ENCODE measurements at regions not wholly inside any gene's neighbourhood (a gene's known extent, or its start where the extent isn't known, plus 50 kb on each side); places are given as distances from the start of the nearest gene placed in this dataset.

GRCh38 chr13:107644136-107644535 lies 571.2 kb downstream of the LIG4 start (continued):
- TF ChIP-seq ZNF512 (tag; IDR thresholded peaks at IDR 0.05): no peak
- no peak for TF ChIP-seq E2F8 (IDR thresholded peaks at IDR 0.05; ENCODE audit: low read depth, partially characterized antibody)
- TF ChIP-seq ZNF551 (CRISPR knock-in tag; IDR thresholded peaks at IDR 0.05): no peak

- no peaks in the 10 kb centered on the region for H4K20me1 ChIP-seq (replicated peaks; ENCODE audit: control insufficient read depth, insufficient read depth, low read length)
- ChIA-PET POLR2A (no interaction called here), CTCF (ENCODE audit: low intra/inter-chr PET ratio) (no interaction called here)
- DNase-seq (ENCODE audit: extremely low read depth in 1 of 4, low spot score in 3 of 4) (no peak), FAIRE-seq (no peak), ATAC-seq (no peak)
- no peak overlapping the region for H3K9ac ChIP-seq (ENCODE audit: insufficient read depth in 1 of 2, low read depth in 2 of 2, low read length in 2 of 2)
- no peak overlapping the region for H3K4me3 ChIP-seq
- BruUV-seq (replicated peaks): no TSS peak
- H3K36me3 ChIP-seq (ENCODE audit: control insufficient read depth, insufficient read depth, low read length): no peaks in the 10 kb centered on the region
- no peaks in the 10 kb centered on the region for H3K9me1 ChIP-seq (ENCODE audit: control insufficient read depth, insufficient read depth, low read length)
- H3K4me2 ChIP-seq (ENCODE audit: insufficient read depth, low read length): no peak overlapping the region
- H3K27me3 ChIP-seq (ENCODE audit: control insufficient read depth in 2 of 2, insufficient read depth in 2 of 2, low read length in 2 of 2): no peaks in the 10 kb centered on the region
- no peak overlapping the region for H2AFZ ChIP-seq (ENCODE audit: low read depth, low read length)
- no peaks in the 10 kb centered on the region for H3K4me1 ChIP-seq (replicated peaks in 1 of 2; ENCODE audit: control insufficient read depth in 2 of 2, insufficient read depth in 2 of 2, low read length in 2 of 2)
- H3K27ac ChIP-seq (ENCODE audit: extremely low read depth, low read depth, low read length): no peak overlapping the region
- 0% methylated on average over 1 of the region's 1 CpG for WGBS (ENCODE audit: insufficient coverage, low coverage, missing lambda C conversion rate)
- intact Hi-C loops (cut with micrococcal nuclease) (no loop called here), in situ Hi-C loops (cut with MboI) (no loop called here)
- H3K9me3 ChIP-seq (replicated peaks; ENCODE audit: control insufficient read depth, insufficient read depth, low read depth, low read length): no peaks in the 10 kb centered on the region
- H3K79me2 ChIP-seq (ENCODE audit: control insufficient read depth, insufficient read depth, low read length): no peaks in the 10 kb centered on the region
- TF ChIP-seq MAFG (tag; conservative IDR thresholded peaks at IDR 0.05): no peak
- no peak for TF ChIP-seq ARID3A (IDR thresholded peaks at IDR 0.05; ENCODE audit: borderline replicate concordance, low read depth, low read length)
- TF ChIP-seq ZNF57 (CRISPR knock-in tag; IDR thresholded peaks at IDR 0.05): no peak
- TF ChIP-seq NFE2 (IDR thresholded peaks at IDR 0.05; ENCODE audit: low read depth): no peak
- TF ChIP-seq ZNF174 (CRISPR knock-in tag; IDR thresholded peaks at IDR 0.05): no peak
- TF ChIP-seq ZFX (CRISPR knock-in tag; IDR thresholded peaks at IDR 0.05): no peak
- no peak for TF ChIP-seq CHD2 (IDR thresholded peaks at IDR 0.05; ENCODE audit: low read depth, low read length)
- no peak for TF ChIP-seq DPF2 (IDR thresholded peaks at IDR 0.05)
- TF ChIP-seq SAP30 (IDR thresholded peaks at IDR 0.05; ENCODE audit: borderline replicate concordance, insufficient read depth, low read depth, low read length, poor library complexity, severe bottlenecking): no peak
- no peak for TF ChIP-seq FOXO4 (CRISPR knock-in tag; IDR thresholded peaks at IDR 0.05)
- no peak for TF ChIP-seq LCOR (CRISPR knock-in tag; IDR thresholded peaks at IDR 0.05)
Measured at GRCh38 chr13:107643615-107644014, 571.7 kb downstream of the LIG4 start.

All from K562 (cell line).